MM.1S (cell line): ENCODE measurements at regions not wholly inside any gene's neighbourhood (a gene's known extent, or its start where the extent isn't known, plus 50 kb on each side); places are given as distances from the start of the nearest gene placed in this dataset.

ENCODE experiments used
- DNase-seq: peaks from one replicate; pipeline ENCODE4 v3.0.0-alpha.2; 2015
- H2AFZ ChIP-seq: fragments of 300-600 bp; sonication (generic); 2 replicates; pipeline ENCODE4 v1.6.0; 2016; ENCODE audit warnings: antibody characterized with exemption, low read length
- H3F3A ChIP-seq: fragments of 300-600 bp; sonication (generic); 2 replicates; pipeline ENCODE4 v1.6.1; 2016; ENCODE audit warnings: mild to moderate bottlenecking, antibody characterized with exemption, low read length, moderate library complexity, mixed read lengths; ENCODE audit not compliant: insufficient read depth
- H3K27ac ChIP-seq: fragments of 300-600 bp; sonication (generic); 2 replicates; pipeline ENCODE4 v1.5.1; 2016; ENCODE audit warnings: mild to moderate bottlenecking, low read length
- H3K27me3 ChIP-seq: fragments of 300-600 bp; sonication (generic); replicated peaks from 2 replicates; pipeline ENCODE4 v1.6.0; 2016; ENCODE audit warnings: low read length; ENCODE audit not compliant: insufficient read depth
- H3K36me3 ChIP-seq: fragments of 300-600 bp; sonication (generic); replicated peaks from 2 replicates; pipeline ENCODE4 v1.6.1; 2016; ENCODE audit warnings: mild to moderate bottlenecking, low read length, mixed read lengths; ENCODE audit not compliant: insufficient read depth
- H3K4me1 ChIP-seq: fragments of 300-600 bp; sonication (generic); 2 replicates; pipeline ENCODE4 v1.6.1; 2016; ENCODE audit warnings: low read length, mixed read lengths
- H3K4me2 ChIP-seq: fragments of 300-600 bp; sonication (generic); 2 replicates; pipeline ENCODE4 v1.6.0; 2016; ENCODE audit warnings: low read depth, low read length
- H3K4me3 ChIP-seq: fragments of 300-600 bp; sonication (generic); 2 replicates; pipeline ENCODE4 v1.5.1; 2016; ENCODE audit warnings: low read length, mixed read lengths
- H3K79me2 ChIP-seq: fragments of 300-600 bp; sonication (generic); 2 replicates; pipeline ENCODE4 v1.6.1; 2016; ENCODE audit warnings: mixed run types, low read length, mixed read lengths
- H3K9ac ChIP-seq: fragments of 300-600 bp; sonication (generic); 2 replicates; pipeline ENCODE4 v1.6.1; 2016; ENCODE audit warnings: low read length, mixed read lengths
- H3K9me2 ChIP-seq: fragments of 300-600 bp; sonication (generic); replicated peaks from 2 replicates; pipeline ENCODE4 v1.6.1; 2016; ENCODE audit warnings: mild to moderate bottlenecking, low read length, mixed read lengths; ENCODE audit not compliant: insufficient read depth
- H3K9me3 ChIP-seq: fragments of 300-600 bp; sonication (generic); replicated peaks from 2 replicates; pipeline ENCODE4 v1.6.1; 2016; ENCODE audit warnings: mild to moderate bottlenecking, low read length, mixed read lengths; ENCODE audit not compliant: insufficient read depth
- H4K20me1 ChIP-seq: fragments of 300-600 bp; sonication (generic); 2 replicates; pipeline ENCODE4 v1.6.1; 2016; ENCODE audit warnings: mild to moderate bottlenecking, low read length, moderate library complexity, mixed read lengths; ENCODE audit not compliant: insufficient read depth
- EZH2 ChIP-seq: fragments of 300-600 bp; sonication (generic); optimal IDR thresholded peaks from 2 replicates; pipeline ENCODE3; 2017; ENCODE audit warnings: low read depth, mild to moderate bottlenecking, antibody characterized with exemption, low read length, mixed read lengths
- EZH2phosphoT487 ChIP-seq: fragments of 300-600 bp; sonication (generic); IDR thresholded peaks from 2 replicates; pipeline ENCODE4 v1.6.1; 2018; ENCODE audit warnings: antibody characterized with exemption, low read length
- TF ChIP-seq, protein P1 (sequence below): fragments of 300-600 bp; sonication (generic); IDR thresholded peaks from 2 replicates; pipeline ENCODE4 v1.5.1; 2016; ENCODE audit warnings: antibody characterized with exemption, low read length, mixed read lengths

- no peaks in the 10 kb centered on the region for H3K9me3 ChIP-seq
- H3K9me2 ChIP-seq = no peaks in the 10 kb centered on the region
- no peak overlapping the region for H3K9ac ChIP-seq
- H3F3A ChIP-seq = no peaks in the 10 kb centered on the region
- no peak overlapping the region for H2AFZ ChIP-seq
- no peaks in the 10 kb centered on the region for H3K4me1 ChIP-seq
- H3K4me3 ChIP-seq = no peak overlapping the region
- DNase-seq = no peak
- no peaks in the 10 kb centered on the region for H4K20me1 ChIP-seq
- no peaks in the 10 kb centered on the region for H3K27me3 ChIP-seq
- H3K27ac ChIP-seq = no peak overlapping the region
- H3K79me2 ChIP-seq = no peaks in the 10 kb centered on the region
- no peak for TF ChIP-seq EZH2
- no peak for TF ChIP-seq EZH2phosphoT487
- TF ChIP-seq, protein P1, sequence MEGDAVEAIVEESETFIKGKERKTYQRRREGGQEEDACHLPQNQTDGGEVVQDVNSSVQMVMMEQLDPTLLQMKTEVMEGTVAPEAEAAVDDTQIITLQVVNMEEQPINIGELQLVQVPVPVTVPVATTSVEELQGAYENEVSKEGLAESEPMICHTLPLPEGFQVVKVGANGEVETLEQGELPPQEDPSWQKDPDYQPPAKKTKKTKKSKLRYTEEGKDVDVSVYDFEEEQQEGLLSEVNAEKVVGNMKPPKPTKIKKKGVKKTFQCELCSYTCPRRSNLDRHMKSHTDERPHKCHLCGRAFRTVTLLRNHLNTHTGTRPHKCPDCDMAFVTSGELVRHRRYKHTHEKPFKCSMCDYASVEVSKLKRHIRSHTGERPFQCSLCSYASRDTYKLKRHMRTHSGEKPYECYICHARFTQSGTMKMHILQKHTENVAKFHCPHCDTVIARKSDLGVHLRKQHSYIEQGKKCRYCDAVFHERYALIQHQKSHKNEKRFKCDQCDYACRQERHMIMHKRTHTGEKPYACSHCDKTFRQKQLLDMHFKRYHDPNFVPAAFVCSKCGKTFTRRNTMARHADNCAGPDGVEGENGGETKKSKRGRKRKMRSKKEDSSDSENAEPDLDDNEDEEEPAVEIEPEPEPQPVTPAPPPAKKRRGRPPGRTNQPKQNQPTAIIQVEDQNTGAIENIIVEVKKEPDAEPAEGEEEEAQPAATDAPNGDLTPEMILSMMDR = no peak
- H3K36me3 ChIP-seq = no peaks in the 10 kb centered on the region
- no peak overlapping the region for H3K4me2 ChIP-seq
Observed at GRCh38 chr2:166614503-166614902, 120.5 kb upstream of the SCN7A start.

DNA sequence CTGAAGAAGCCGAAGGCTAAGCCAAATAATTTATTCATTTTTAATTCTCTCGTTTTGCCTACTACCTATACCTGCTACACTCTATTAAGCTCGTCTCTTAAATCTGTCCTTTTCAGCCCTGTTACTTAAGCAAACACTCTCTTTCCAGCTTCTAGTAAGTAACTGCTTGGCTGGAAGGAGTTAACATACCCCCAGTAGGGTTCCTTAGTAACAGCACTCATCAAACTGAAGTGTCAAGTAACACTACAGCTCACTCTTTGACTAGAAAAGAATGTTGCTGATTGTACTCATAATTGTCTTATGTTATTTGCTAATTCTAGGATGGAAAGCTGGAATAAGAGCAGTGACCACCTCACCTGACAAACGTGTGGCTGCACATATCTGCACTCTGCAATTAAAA, 120.0 kb upstream of the SCN7A start:
- no peaks in the 10 kb centered on the region for H3K27me3 ChIP-seq
- H3K9me3 ChIP-seq = no peaks in the 10 kb centered on the region
- no peak overlapping the region for H2AFZ ChIP-seq
- H4K20me1 ChIP-seq = no peaks in the 10 kb centered on the region
- H3K4me3 ChIP-seq = no peak overlapping the region
- DNase-seq = no peak
- TF ChIP-seq, protein P1 = no peak
- TF ChIP-seq EZH2phosphoT487 (no peak), EZH2 (no peak)
- no peaks in the 10 kb centered on the region for H3K36me3 ChIP-seq
- H3K9ac ChIP-seq = no peak overlapping the region
- no peak overlapping the region for H3K27ac ChIP-seq
- H3F3A ChIP-seq = no peaks in the 10 kb centered on the region
- no peak overlapping the region for H3K4me2 ChIP-seq
- H3K79me2 ChIP-seq = no peaks in the 10 kb centered on the region
- no peaks in the 10 kb centered on the region for H3K9me2 ChIP-seq
- no peaks in the 10 kb centered on the region for H3K4me1 ChIP-seq

- Histone ChIP-seq H3K4me3 (no peak overlapping the region), H3K27ac (no peak overlapping the region), H3K4me1 (no peaks in the 10 kb centered on the region), H3K9me3 (no peaks in the 10 kb centered on the region), H3K79me2 (no peaks in the 10 kb centered on the region), H3F3A (no peaks in the 10 kb centered on the region), H4K20me1 (no peaks in the 10 kb centered on the region), H3K9me2 (no peaks in the 10 kb centered on the region), H3K36me3 (no peaks in the 10 kb centered on the region), H2AFZ (no peak overlapping the region), H3K4me2 (no peak overlapping the region), H3K27me3 (no peaks in the 10 kb centered on the region), H3K9ac (no peak overlapping the region)
- TF ChIP-seq EZH2 (no peak), EZH2phosphoT487 (no peak)
- TF ChIP-seq, protein P1 = no peak
- DNase-seq = no peak
Observed at GRCh38 chr2:166613226-166613625, 119.2 kb upstream of the SCN7A start.
